ENCODE measurements at regions not wholly inside any gene's neighbourhood (a gene's known extent, or its start where the extent isn't known, plus 50 kb on each side); places are given as distances from the start of the nearest gene placed in this dataset.

- peak; percentile 7 for DNase-seq (ENCODE audit: low spot score)
- H3K4me1 Mint-ChIP-seq: no peaks in the 10 kb centered on the region
- H3F3A ChIP-seq (ENCODE audit: low read depth): no peaks in the 10 kb centered on the region
- H3K4me3 Mint-ChIP-seq: no peak overlapping the region
- no peaks in the 10 kb centered on the region for H3K27me3 ChIP-seq
- no peaks in the 10 kb centered on the region for H3K4me1 ChIP-seq
- H3K27ac ChIP-seq: no peak overlapping the region
- no peaks in the 10 kb centered on the region for H3K27me3 Mint-ChIP-seq (ENCODE audit: insufficient read depth, low read depth)
- no peak overlapping the region for H3K27ac Mint-ChIP-seq
- no peak overlapping the region for H3K4me3 ChIP-seq
- H3K79me2 ChIP-seq (ENCODE audit: low read depth): no peaks in the 10 kb centered on the region
- H3K36me3 ChIP-seq: no peaks in the 10 kb centered on the region
- H3K9me3 ChIP-seq (ENCODE audit: low read depth): no peaks in the 10 kb centered on the region
- TF ChIP-seq EZH2phosphoT487 (IDR thresholded peaks at IDR 0.05) (no peak), CTCF (IDR thresholded peaks at IDR 0.05) (no peak), EZH2 (IDR thresholded peaks at IDR 0.05) (no peak)
- H3K36me3 Mint-ChIP-seq: no peaks in the 10 kb centered on the region
- H3K9ac ChIP-seq: no peak overlapping the region
- no peaks in the 10 kb centered on the region for H4K20me1 ChIP-seq (ENCODE audit: low read depth)
- H2AFZ ChIP-seq (replicated peaks): no peak overlapping the region
- H3K9me3 Mint-ChIP-seq: no peaks in the 10 kb centered on the region
- H3K4me2 ChIP-seq: no peak overlapping the region
Observed at GRCh38 chr5:109570362-109570874, 119.3 kb upstream of the MAN2A1 start.

GRCh38 chr5:109567374-109568044 is 122.2 kb upstream of the MAN2A1 start:
- Histone ChIP-seq H3K27me3 (no peaks in the 10 kb centered on the region), H3F3A (ENCODE audit: low read depth) (no peaks in the 10 kb centered on the region), H3K27ac (no peak overlapping the region), H3K9me3 (ENCODE audit: low read depth) (no peaks in the 10 kb centered on the region), H4K20me1 (ENCODE audit: low read depth) (no peaks in the 10 kb centered on the region), H3K4me3 (no peak overlapping the region), H2AFZ (replicated peaks) (peak overlapping the region; percentile 86), H3K4me1 (no peaks in the 10 kb centered on the region), H3K79me2 (ENCODE audit: low read depth) (no peaks in the 10 kb centered on the region), H3K36me3 (no peaks in the 10 kb centered on the region), H3K4me2 (no peak overlapping the region), H3K9ac (no peak overlapping the region)
- Mint-ChIP-seq H3K4me3 (no peak overlapping the region), H3K27ac (no peak overlapping the region), H3K36me3 (no peaks in the 10 kb centered on the region), H3K27me3 (ENCODE audit: insufficient read depth, low read depth) (no peaks in the 10 kb centered on the region), H3K4me1 (no peaks in the 10 kb centered on the region), H3K9me3 (no peaks in the 10 kb centered on the region)
- TF ChIP-seq EZH2 (IDR thresholded peaks at IDR 0.05) (no peak), EZH2phosphoT487 (IDR thresholded peaks at IDR 0.05) (no peak), CTCF (IDR thresholded peaks at IDR 0.05) (no peak)
- no peak for DNase-seq (ENCODE audit: low spot score)

GRCh38 chr5:109566361-109566760 is 123.4 kb upstream of the MAN2A1 start:
- Mint-ChIP-seq H3K36me3 (no peaks in the 10 kb centered on the region), H3K4me3 (no peak overlapping the region)
- TF ChIP-seq EZH2 (IDR thresholded peaks at IDR 0.05): no peak
- TF ChIP-seq EZH2phosphoT487 (IDR thresholded peaks at IDR 0.05): no peak
- no peak for TF ChIP-seq CTCF (IDR thresholded peaks at IDR 0.05)

More at GRCh38 chr5:109566361-109566760, 123.4 kb upstream of the MAN2A1 start:
- Mint-ChIP-seq H3K9me3 (no peaks in the 10 kb centered on the region), H3K27ac (no peak overlapping the region), H3K27me3 (ENCODE audit: insufficient read depth, low read depth) (peaks cover 2% of the 10 kb centered on the region), H3K4me1 (no peaks in the 10 kb centered on the region)
- no peak for DNase-seq (ENCODE audit: low spot score)
- no peaks in the 10 kb centered on the region for H3K79me2 ChIP-seq (ENCODE audit: low read depth)
- H4K20me1 ChIP-seq (ENCODE audit: low read depth): no peaks in the 10 kb centered on the region
- no peak overlapping the region for H2AFZ ChIP-seq (replicated peaks)
- no peaks in the 10 kb centered on the region for H3K27me3 ChIP-seq
- no peaks in the 10 kb centered on the region for H3K4me1 ChIP-seq
- no peak overlapping the region for H3K4me3 ChIP-seq
- no peaks in the 10 kb centered on the region for H3K36me3 ChIP-seq
- H3K9me3 ChIP-seq (ENCODE audit: low read depth): no peaks in the 10 kb centered on the region
- no peak overlapping the region for H3K27ac ChIP-seq
- H3K4me2 ChIP-seq: no peak overlapping the region
- H3K9ac ChIP-seq: no peak overlapping the region
- H3F3A ChIP-seq (ENCODE audit: low read depth): no peaks in the 10 kb centered on the region
